ENCODE measurements at regions not wholly inside any gene's neighbourhood (a gene's known extent, or its start where the extent isn't known, plus 50 kb on each side); places are given as distances from the start of the nearest gene placed in this dataset.

DNA sequence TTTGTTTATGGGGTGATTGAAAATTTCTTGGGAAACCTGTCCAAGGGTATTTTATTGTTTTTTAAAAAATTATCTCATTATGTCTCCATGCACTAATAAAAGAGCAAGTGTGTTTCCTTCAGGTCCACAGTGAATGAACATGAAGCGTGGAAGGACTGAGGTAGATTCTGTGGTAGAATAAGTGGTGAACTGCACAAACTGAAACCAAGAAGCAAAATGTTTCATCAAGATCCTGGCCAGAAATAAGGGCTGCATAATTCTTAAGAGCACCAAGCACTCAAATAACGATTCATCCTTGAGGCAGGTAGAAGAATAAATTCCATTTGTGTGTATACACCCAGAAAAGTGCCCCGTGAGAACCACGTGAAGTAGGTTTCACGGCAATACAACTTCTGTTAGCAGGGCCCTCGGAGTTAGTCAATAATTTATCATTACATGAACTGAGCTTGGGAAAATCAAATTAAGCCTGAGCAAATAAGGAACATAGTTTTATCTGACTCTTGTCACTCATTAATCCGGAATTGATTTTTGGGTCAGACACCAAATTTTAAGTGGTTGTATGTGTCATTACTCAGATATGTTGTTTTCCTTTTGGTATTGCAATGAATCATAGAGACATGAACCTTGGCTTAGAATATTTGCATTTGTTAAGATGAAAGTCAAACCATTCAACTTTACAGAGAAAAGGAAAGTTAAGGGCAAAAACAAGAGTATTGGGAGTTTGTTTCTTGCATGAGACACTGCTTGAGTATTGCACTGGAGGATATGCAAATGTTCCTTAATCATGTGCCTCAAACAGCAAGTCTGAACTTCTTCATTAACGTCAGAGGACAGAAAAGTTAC lies 472.6 kb upstream of the NETO1 start:
- TF ChIP-seq, protein P1, sequence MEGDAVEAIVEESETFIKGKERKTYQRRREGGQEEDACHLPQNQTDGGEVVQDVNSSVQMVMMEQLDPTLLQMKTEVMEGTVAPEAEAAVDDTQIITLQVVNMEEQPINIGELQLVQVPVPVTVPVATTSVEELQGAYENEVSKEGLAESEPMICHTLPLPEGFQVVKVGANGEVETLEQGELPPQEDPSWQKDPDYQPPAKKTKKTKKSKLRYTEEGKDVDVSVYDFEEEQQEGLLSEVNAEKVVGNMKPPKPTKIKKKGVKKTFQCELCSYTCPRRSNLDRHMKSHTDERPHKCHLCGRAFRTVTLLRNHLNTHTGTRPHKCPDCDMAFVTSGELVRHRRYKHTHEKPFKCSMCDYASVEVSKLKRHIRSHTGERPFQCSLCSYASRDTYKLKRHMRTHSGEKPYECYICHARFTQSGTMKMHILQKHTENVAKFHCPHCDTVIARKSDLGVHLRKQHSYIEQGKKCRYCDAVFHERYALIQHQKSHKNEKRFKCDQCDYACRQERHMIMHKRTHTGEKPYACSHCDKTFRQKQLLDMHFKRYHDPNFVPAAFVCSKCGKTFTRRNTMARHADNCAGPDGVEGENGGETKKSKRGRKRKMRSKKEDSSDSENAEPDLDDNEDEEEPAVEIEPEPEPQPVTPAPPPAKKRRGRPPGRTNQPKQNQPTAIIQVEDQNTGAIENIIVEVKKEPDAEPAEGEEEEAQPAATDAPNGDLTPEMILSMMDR (conservative IDR thresholded peaks at IDR 0.05 in 1 of 2, IDR thresholded peaks at IDR 0.05 in 1 of 2; ENCODE audit: low read depth in 1 of 2, low read length in 2 of 2), result no peak
- TF ChIP-seq EZH2 (IDR thresholded peaks at IDR 0.05; ENCODE audit: low read length, missing control alignments), result no peak

All from fibroblast of lung (primary cell).